T-helper 1 cell treated with Interleukin-12 subunit alpha and Interleukin-12 subunit beta and Interleukin-4 antibody, amounts not matched to agents 30 ng/mL and 1 ng/mL, for 36 hours (primary cell): ENCODE measurements at regions not wholly inside any gene's neighbourhood (a gene's known extent, or its start where the extent isn't known, plus 50 kb on each side); places are given as distances from the start of the nearest gene placed in this dataset.

Source experiments
- intact Hi-C: fragments of 100-400 bp; cut with micrococcal nuclease; formaldehyde crosslinking; loops from one replicate; pipeline ENCODE4 v1.15.1; 2024

DNA sequence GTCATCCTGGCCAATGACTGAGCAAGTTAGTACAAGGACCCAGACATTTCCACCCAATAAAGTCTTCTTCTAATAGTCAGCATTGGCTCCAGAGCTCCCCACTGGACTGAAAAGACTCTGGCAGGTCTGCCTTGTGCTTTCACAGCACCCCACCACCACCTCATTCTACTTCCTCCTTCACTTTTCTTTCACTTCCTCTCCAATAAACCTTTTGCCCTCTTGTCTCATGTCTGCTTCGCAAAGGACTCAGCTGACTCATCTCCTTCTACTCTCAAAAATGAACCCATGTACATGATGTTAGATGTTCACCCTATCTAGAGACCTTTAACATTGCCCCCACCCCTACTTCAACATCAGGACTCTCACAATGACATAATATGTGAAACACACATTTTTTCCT is 181.0 kb upstream of the PPP2R3A start:
- intact Hi-C loops = no loop called here

DNA sequence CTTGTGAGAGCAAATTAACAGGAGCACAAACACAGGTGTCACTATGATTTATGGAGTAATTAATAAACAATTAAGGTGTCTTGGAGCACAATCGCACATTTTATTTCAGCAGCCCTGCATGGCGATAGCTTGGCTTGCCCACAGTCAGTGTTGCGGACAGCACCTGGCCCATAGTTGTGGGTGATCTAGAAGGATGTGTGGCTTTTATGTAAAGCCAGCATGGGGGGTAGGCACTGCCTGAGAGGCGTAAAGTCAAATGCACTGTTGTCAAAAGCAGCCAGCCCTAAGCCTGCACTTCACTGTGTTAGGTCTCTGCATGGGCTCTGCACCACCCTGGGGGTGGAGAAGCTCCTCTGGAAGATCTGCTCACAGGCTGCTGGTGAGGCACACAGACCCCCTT is 177.4 kb upstream of the PPP2R3A start:
- intact Hi-C loops = no loop called here

DNA sequence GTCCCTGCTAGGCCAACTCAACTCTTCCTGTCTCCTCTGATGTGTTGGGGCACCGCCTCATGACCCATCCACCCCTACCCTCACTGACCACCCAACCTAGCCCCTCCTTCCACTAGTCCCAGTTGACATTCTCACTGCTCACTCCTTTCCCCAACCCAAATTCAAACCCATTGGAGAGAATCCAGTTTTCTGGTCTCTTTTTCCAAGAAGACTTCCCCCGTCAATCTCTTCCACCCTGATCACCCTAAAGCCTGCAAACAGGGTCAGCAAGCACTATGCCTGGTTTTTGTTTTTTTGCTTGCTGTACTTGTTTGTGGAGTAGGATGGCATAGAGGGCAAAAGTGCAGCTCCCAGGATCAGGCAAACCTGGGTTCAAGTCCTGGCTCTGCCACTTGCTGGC is 176.6 kb upstream of the PPP2R3A start:
- intact Hi-C loops = no loop called here

DNA sequence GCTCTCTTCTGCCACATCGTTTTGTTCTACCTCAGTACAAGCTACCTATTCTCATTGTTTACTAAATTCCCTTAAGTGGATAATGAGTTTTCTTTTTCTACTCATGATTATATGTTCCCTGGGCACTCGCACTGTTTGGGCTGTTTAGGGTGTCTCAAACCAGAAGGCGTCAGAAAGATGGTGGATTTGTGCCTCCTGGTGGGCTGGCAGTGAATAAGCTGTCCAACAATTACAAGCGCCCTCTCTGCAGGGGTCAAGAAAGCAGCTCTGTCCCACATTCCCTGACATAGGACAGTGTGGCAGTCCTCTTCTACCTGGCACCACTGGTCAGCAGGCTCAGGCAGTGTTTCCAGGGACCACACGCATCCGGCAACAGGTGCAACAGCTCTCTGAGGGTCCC is 173.4 kb upstream of the PPP2R3A start:
- intact Hi-C loops = no loop called here

DNA sequence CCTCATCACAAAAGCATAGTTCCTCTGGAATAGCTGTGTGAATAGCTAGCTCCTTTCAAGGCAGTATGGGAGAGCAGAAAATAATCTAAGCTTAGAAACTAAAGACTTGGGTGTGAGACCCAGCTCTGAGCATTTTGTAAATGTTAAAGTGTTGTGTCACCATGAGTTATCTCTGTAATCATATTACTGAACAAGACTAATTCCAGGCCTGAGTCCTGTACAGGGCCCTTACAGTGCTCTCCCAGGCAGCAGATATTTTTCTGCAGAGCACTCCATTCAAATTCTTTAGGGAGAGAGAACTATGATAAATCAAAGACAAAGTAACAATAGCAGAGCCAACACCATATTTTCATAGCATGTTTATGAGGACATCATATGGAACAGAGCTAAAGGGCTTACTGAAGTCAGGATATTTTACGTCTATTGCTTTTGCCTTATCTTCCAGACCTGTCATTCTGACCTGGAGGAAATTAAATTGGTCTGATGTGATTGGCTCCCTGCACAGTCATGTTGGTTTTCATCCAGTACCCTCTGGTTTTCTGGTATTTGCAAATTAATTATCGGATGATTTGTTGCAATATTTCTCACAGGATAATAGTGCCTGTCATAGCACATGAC is 172.6 kb upstream of the PPP2R3A start:
- intact Hi-C loops = no loop called here

DNA sequence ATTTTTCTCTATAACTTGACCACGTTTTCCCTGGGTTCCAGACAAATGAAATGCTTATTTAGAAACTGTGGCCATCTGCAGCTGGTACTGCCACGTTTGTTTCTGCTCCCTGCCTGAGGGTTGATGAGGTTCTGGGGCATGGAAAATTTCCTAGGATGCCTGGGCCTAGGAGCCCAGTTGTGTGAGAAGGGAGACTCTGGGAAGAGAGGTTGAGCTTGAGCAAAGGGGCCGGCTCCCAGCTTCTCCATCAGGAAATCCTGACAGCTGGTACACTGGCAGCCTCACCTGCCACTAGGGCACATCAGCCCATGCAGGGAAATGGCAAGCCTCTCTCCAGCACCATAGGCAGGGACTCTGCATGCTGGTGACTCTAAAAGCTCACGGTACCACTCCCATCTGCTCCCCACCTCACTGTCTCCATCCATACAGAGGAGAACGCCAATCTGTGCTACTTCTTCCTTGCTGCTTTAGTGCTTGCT is 165.4 kb upstream of the PPP2R3A start:
- intact Hi-C loops = no loop called here

DNA sequence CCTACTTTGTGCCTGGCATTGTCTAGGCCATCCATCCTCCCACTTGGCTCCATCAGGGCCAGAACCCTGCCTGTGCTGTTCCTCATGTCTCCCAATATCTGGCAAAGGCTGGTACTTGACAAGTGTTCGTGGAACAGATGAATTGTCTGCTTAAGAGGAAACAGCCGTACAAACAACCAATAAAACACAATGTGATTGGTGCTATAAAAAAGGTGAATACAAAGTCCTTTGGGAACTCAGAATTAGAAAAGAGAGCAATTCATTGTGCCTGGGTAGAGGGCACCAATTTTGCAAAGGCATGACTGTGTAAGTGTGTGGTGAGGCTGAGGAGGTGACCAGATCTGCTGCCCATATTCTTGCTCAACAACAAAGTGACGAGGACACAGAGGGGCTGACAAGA is 164.5 kb upstream of the PPP2R3A start:
- intact Hi-C loops = no loop called here

DNA sequence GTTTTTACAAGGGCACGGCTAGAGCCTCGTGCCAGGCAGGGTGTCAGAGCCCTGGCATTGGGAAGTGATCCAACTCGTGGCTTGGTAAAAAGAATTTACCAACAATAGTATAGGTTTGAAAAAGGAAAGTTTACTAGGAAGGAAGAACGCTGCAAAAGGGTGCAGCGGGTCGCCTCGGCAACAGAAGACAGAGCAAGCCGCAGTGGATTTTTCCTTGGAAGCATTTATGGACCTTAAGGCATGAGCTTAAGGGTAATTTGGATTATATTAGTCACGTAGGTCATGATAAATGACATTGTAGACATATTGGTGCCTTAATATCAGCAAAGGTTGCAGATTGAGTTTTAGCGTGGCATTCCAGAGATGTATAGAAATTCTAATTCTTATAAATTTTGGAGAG is 163.4 kb upstream of the PPP2R3A start:
- intact Hi-C loops = no loop called here

DNA sequence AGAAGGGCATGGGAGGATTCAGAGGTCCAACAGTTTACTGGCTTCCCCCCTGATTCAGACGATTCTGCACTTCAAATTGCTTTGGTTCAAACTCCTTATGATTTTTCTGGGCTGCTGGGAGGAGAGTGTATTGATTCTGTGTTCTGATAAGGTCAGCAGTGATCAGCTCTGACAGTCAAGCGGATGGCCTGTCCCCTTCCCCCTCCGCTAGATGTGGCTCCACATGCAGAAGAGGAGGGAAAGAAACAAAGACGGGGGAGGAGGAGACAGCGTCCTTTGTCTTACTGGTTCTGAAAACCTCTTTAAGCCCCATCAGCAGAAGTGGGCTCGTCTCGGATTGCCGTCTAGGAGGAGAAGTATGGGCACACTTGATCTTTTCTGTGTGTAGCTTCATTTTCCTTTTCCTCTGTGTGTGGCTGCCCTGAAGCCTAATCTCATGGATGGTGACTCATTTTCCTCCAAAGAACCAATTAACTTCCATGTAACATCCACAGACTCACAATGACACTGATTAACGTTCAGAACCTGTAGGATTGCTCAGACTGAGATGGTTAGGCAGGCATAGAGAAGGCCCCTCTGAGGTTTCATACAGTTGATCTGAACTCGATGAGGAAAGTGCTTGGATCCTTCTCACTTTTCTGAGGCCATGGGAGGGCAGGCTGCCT is 162.4 kb upstream of the PPP2R3A start:
- intact Hi-C loops = no loop called here

DNA sequence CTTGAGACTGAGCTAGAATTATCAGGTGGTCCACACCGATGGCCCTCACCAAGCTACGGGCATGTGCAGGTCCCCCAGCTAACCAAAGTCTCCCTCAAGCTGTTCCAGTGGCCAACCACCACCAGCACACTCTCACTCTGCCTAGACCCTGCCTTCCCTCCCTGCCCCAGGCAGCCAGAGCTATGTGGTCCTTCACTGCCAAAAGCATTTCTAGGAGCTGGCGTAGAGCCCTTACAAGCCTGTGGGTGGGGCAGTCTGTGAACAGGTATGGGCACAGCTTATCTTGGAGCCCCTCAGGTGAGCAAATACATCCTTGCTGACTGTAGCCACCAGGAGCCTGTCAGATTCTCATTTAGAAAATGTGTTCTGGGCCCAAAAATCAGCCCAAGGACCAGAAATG is 159.8 kb upstream of the PPP2R3A start:
- intact Hi-C loops = no loop called here

DNA sequence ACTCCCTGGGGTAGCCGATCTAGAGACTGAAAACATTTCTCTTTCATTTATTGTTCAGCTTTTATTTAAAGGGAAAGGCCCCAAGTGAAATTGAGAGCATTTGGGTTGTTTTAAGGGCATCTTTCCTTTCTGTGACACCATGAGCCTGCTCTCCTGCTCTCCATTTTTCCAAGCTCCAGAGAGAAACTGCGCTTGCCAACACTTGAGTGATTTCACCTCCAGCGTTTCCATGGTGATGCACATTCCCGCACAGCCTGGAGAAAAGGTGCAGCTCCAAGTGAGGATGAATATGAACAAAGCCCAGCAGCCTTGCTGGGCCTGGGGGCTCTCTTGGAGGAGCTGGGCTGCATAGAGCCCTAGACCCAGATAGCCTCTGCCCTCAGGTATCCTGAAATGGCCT is 159.2 kb upstream of the PPP2R3A start:
- intact Hi-C loops = no loop called here

DNA sequence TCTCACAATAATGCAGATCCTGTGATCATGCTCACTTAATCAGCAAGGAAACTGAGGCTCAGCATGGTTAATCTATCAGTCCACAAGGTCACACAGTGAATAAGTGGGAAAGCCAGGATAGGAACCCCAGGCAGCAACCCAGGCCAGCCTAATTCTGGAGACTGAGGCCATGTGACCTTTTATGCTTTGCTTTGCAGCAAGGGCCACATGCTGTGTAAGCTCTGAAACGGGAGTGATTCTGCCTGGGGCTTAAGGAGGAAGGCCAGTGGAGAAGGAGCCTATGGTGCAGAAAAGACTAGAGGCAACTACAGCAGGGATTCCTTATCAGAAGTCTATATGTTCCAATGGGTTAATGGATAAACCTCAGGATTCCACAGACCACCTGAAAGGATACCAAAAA is 157.6 kb upstream of the PPP2R3A start:
- intact Hi-C loops = no loop called here

DNA sequence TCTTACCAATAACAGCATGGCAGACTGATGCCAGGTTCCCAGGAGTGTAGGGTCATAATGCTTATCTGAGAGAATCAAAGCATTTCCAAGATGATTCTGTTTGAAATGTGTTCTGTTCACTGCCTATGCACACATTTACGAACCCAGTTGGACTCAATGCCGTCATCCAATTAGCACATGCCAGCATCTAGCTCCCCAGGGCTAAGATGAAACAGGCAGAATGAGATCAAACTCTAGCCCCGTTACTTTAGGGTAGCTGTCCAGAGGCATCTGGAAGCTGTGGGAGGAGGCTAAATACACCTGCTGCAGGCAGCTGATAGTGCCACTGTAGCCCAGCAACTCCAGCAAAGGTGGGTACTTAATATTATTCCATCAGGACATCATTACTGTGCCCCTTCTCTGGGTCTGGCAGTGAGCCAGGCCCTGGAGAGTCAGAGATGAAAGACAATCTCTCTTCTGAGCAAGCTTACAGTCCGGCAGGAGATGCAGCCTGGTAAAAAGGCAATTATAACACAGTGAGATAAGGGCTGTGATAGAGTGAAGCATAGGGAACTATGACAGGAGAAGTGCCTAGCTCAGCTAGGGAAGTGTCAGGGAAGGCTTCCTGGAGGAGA is 156.4 kb upstream of the PPP2R3A start:
- intact Hi-C loops = no loop called here

DNA sequence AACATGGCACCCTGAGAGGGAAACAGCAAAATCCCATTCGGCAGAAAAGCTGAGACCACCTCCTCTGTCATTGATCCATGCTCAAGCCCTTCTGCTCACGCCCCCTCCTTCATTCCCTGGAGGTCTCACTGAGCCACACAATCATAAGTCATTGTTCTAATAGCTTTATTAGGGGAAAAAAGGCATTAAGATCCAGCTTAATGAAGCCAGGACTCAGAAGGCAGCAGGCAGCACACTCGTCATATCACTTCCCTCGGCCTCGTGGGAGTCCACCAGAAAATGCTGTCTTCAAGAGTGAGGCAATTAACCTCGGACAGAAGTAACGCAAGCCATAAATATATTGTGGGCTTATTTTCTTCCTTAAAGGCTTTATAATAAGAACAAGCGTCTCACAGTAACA is 153.9 kb upstream of the PPP2R3A start:
- intact Hi-C loops = no loop called here

DNA sequence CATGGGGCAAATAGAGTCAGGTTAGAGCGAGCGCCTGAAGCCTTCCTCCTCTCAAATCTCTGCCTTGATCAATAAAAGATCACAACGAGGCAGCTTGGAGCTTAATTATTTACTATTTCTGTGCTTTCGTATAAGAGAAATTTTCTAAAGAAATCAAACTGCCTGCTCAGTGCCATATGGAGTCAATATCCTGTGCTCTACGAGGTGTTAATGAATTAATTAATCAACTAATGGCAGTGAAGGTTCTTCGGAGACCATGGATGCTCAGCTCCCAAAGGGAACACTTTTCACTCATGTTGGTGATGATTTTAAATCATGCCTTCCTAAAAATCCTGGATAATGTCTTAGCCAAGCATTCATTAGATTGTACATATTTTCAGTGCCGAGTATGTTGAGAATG is 153.5 kb upstream of the PPP2R3A start:
- intact Hi-C loops = no loop called here

DNA sequence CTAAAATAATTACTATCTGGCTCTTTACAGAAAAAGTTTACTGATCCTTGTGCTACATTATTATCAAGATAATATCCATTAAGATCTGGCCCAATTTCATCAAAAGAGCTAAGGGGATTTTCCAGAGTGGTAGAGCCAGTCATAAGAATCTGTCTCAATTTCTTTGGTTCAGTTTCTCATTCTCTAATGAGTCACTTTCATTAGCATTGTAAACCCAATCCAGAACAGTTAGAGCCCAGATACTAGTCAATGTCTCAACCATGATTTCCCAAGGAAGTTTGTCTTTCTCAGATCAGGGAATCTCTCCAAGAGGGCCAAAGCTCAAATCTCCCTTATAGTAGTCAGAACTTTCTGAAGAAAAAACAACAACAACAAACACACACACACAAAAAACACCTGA is 131.1 kb upstream of the PPP2R3A start:
- intact Hi-C loops = no loop called here

DNA sequence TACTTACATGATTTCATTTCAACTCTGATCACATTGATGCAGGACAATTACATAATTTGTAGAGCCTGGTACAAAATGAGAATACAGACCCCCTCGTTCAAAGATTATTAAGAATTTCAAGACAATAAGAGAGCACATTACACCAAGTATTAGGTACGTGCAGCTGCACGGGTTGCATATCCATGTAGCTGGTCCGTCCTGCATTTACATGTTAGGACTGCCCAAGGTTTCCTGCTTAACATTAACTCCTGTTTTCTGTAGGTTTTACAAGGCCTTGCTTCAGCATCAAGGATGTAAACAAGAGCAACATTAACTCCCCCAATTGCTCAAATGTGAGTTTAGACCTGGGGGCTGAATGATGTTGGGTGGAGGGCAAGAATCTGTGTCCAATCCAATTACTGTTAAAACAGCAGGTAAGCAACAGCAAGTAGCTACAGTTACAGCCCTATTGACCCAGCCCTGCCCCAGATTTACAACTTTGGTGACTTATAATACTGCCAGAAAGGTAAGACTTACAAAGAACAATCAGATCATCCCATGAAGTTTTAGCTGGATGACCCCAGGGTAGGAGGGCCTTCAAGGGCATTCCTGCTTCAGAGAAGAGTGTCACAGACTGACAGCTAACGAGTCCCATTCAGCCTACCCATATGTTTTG is 127.4 kb upstream of the PPP2R3A start:
- intact Hi-C loops = no loop called here

DNA sequence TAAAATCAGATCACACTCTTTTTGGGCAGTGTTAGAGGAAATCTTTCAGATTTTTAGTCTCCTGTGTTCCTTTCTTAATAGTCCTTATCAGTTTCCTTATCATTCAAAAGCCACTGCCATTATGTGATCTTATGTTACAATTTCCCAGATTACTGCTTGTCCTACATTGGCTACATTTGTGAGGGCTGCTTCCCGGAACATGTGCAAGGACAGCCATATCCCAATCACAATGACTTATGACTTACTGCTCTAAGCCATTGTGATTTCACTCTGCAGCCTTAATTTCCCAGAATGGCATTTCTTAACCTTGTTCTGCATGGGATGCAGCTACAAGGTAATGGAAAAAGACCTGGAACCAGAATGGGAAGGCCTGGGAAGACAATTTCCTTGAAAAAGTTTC is 125.1 kb upstream of the PPP2R3A start:
- intact Hi-C loops = no loop called here

DNA sequence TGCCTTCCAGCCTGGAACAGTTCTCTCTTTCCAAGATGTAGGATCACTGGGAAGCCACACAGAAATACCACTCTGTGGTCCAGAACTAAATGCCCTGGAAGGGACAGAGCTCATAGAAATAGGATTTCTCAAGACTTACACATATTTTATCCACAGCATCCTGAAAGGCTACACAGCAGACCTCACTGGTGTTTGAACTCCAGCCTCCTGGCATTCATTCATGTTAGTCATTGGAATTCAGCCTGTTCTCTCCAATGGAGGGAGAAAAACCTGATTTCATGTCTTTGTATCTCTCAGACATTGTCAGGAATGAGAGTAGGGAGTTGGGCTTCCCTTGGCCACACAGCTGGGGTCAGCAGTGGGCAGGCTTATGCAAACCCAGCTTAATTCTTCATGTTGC is 121.1 kb upstream of the PPP2R3A start:
- intact Hi-C loops = no loop called here

DNA sequence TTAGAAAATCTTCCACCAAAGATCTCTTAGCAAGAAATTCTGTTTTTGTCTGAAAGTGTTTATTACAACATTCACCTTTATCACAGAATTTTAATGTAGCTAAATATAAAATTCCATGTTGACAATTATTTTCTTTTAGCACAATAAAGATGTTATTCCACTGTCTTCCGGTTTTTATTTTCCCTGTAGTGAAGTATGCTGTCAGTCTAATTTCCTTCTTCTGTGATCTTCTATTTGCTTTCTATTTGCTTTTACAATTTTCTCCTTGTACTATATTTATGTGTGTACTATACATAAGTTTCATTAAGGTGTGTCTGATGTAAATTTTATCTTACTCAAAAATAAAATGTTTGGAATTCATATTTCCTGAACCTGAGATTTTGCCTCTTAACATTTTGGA is 117.5 kb upstream of the PPP2R3A start:
- intact Hi-C loops = no loop called here

DNA sequence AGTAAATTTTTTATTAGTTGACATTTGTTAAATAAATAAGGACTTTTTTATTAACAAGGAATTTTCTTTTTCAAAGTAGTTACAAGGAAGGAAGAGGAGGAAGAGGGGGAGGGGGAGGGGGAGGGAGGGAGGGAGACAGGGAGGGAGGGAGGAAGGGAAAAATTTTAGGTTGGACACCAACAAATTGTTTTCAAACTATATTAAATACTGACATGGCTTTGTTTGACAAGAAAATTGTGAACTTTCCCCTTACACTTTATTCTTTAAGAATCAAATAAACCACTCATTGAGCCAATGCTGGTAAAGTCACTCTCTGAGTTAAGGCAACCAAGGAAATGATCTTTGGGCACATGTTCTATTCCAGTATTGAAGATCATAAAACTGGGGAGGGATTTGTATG is 115.7 kb upstream of the PPP2R3A start:
- intact Hi-C loops = no loop called here
